HG02973 (cell line): ENCODE measurements at regions not wholly inside any gene's neighbourhood (a gene's known extent, or its start where the extent isn't known, plus 50 kb on each side); places are given as distances from the start of the nearest gene placed in this dataset.
"Not testable (repeated sequence)": the region's sequence is repeated elsewhere in the genome, so short reads cannot be mapped to it uniquely, and the experiment has no call there.

ENCODE experiments used
- ATAC-seq: cut with Tn5 transposase; IDR thresholded peaks from one replicate; pipeline ENCODE4 v1.9.1; 2021; ENCODE audit warnings: moderate library complexity; ENCODE audit not compliant: unreplicated experiment

- ATAC-seq: no peak
Observed at GRCh38 chr10:61052469-61053205, 108.7 kb upstream of the RHOBTB1 start.

- ATAC-seq: no peak
Observed at GRCh38 chr10:61051344-61051743, 107.4 kb upstream of the RHOBTB1 start.

- no peak for ATAC-seq
Observed at GRCh38 chr10:61050120-61050745, 106.2 kb upstream of the RHOBTB1 start.

- no peak for ATAC-seq
Observed at GRCh38 chr10:61049386-61049785, 105.4 kb upstream of the RHOBTB1 start.

- ATAC-seq: no peak
Observed at GRCh38 chr10:61047788-61048560, 104.0 kb upstream of the RHOBTB1 start.

GRCh38 chr10:61047081-61047480 is 103.1 kb upstream of the RHOBTB1 start:
- no peak for ATAC-seq

- ATAC-seq: not testable (repeated sequence)
Observed at GRCh38 chr10:61045480-61045879, 101.5 kb upstream of the RHOBTB1 start.

- ATAC-seq: no peak
Observed at GRCh38 chr10:61042533-61042932, 98.5 kb upstream of the RHOBTB1 start.

GRCh38 chr10:61040399-61041016 is 96.5 kb upstream of the RHOBTB1 start:
- no peak for ATAC-seq

- ATAC-seq: no peak
Observed at GRCh38 chr10:61039868-61040267, 95.9 kb upstream of the RHOBTB1 start.

GRCh38 chr10:61037261-61037830 is 93.4 kb upstream of the RHOBTB1 start:
- not testable (repeated sequence) for ATAC-seq

GRCh38 chr10:61036148-61036547 is 92.2 kb upstream of the RHOBTB1 start:
- not testable (repeated sequence) for ATAC-seq

- no peak for ATAC-seq
Observed at GRCh38 chr10:61031341-61031740, 87.4 kb upstream of the RHOBTB1 start.

- no peak for ATAC-seq
Observed at GRCh38 chr10:61029411-61029810, 85.4 kb upstream of the RHOBTB1 start.

GRCh38 chr10:61028861-61029361 is 84.9 kb upstream of the RHOBTB1 start:
- no peak for ATAC-seq

GRCh38 chr10:61024856-61025201 is 80.8 kb upstream of the RHOBTB1 start:
- peak; percentile 73 for ATAC-seq

- no peak for ATAC-seq
Observed at GRCh38 chr10:61024151-61024855, 80.3 kb upstream of the RHOBTB1 start.

- no peak for ATAC-seq
Observed at GRCh38 chr10:61023053-61023452, 79.1 kb upstream of the RHOBTB1 start.

GRCh38 chr10:61021926-61022325 is 77.9 kb upstream of the RHOBTB1 start:
- no peak for ATAC-seq

GRCh38 chr10:61020420-61021158 is 76.6 kb upstream of the RHOBTB1 start:
- no peak for ATAC-seq
